ENCODE measurements at regions not wholly inside any gene's neighbourhood (a gene's known extent, or its start where the extent isn't known, plus 50 kb on each side); places are given as distances from the start of the nearest gene placed in this dataset.
"Not testable (repeated sequence)": the region's sequence is repeated elsewhere in the genome, so short reads cannot be mapped to it uniquely, and the experiment has no call there.

GRCh38 chr5:127216898-127217675, 73.5 kb upstream of the MEGF10 start:
- no peak for DNase-seq

- not testable (repeated sequence) for DNase-seq
Observed at GRCh38 chr5:127221936-127222335, 68.7 kb upstream of the MEGF10 start.

GRCh38 chr5:127222571-127223156, 67.9 kb upstream of the MEGF10 start:
- DNase-seq = not testable (repeated sequence)

- no peak for DNase-seq
Observed at GRCh38 chr5:127223256-127223974, 67.2 kb upstream of the MEGF10 start.

GRCh38 chr5:127227881-127228280, 62.7 kb upstream of the MEGF10 start:
- DNase-seq = no peak

- peak; percentile 1 for DNase-seq
Observed at GRCh38 chr5:127228540-127229184, 61.9 kb upstream of the MEGF10 start.

GRCh38 chr5:127229185-127229889, 61.3 kb upstream of the MEGF10 start:
- DNase-seq = peak; percentile 53

- DNase-seq = no peak
Observed at GRCh38 chr5:127231118-127231517, 59.5 kb upstream of the MEGF10 start.

GRCh38 chr5:127233590-127233989, 57.0 kb upstream of the MEGF10 start:
- DNase-seq = no peak

GRCh38 chr5:127235136-127235535, 55.5 kb upstream of the MEGF10 start:
- no peak for DNase-seq

- DNase-seq = no peak
Observed at GRCh38 chr5:127236254-127236653, 54.3 kb upstream of the MEGF10 start.
